LHCN-M2 (cell line): ENCODE measurements at regions not wholly inside any gene's neighbourhood (a gene's known extent, or its start where the extent isn't known, plus 50 kb on each side); places are given as distances from the start of the nearest gene placed in this dataset.
A peak's percentile ranks its signal among the peaks of the same experiment; 100 is the strongest.

Experiments
- DNase-seq: peaks from one replicate; pipeline ENCODE4 v3.0.0-alpha.2; 2012; ENCODE audit warnings: low read depth

GRCh38 chr11:116123739-116124138 is 619.5 kb upstream of the CADM1 start:
- DNase-seq = no peak

DNA sequence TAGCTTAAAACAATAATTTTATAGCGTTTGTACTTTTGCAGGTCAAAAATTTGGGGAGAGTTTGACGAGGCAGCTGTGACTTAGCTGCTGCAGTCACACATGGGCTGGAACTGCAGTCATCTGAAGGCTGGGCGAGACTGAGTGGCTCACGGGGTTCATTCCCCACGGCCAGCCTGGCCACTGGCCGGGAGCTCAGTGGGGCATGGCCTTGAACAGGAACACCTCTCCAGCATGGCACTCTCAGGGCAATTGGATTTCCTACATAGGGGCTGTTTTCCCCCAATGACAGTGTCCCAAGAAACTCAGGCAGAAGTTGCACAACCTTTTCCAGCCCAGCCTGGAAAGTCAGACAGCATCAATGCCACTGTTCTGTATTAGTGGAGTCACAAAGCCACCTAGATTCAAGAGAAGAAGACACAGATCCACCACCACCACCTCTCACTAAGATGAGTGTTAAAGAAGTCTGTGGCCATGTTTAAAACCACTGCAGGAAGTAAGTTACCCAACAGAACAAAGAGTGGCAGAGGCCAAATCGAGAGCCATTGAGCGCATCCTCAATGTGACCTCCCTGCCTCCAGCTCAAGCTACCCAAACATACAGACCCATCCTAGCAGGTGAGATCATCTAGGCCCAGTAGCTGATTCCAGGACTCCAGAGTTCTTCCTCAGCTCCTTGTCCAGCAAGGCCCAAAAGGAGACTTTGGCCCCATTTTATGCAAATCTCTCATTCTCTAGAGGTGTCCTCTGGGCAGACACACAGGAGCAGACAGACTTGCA is 618.7 kb upstream of the CADM1 start:
- DNase-seq = no peak

DNA sequence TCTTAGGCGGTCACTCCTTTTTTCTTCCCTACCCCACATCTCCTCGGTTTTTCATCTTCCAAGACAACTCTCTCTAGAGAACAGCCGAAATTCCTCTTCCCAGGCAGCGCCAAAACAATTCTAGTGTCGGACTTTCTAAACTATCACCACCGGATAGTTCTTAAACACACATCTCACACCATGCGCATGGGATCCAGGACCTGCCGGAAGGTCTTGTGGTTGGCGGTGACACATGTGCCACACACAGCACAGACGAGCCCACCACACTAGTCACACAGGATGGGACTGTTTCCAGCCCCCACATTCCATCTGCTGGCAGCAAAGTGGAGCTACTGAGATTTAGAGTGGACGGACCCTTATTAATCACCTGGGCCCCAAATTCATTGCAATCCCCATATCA is 614.9 kb upstream of the CADM1 start:
- no peak for DNase-seq

DNA sequence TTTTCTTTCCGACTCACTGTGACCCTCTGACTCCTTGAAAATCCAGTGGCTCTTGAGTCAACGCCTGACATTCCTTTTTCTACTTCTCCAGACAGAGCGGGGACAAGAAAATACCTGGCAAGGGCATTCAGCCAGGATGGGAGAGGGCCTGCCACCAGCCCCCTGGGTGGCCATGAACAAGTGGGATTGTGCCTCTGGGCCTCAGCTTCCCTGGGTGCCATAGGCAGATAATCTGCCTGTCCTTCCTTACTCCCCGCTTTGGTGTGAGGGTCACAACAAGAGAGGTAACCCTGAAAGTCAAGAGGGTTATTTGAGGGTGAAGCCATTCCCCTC is 613.9 kb upstream of the CADM1 start:
- DNase-seq = no peak

GRCh38 chr11:116117331-116118137 is 613.3 kb upstream of the CADM1 start:
- DNase-seq = no peak

DNA sequence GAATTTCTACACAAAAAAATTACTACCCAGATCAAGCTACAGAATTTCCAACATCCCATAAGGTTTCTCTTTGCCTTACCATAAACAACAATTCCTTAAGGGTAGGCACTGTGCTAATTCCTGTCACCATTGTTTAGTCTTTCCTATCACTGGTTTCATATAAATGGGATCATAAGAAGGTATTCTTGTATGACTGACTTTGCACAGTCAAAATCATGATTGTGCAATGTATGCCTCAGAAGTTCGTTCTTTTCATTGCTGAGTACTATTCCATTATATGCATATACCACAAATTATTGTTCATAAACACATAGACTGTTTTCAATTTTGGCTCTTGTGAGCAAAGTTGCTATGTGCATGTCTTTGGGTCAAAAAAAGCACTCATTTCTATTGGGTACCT is 611.6 kb upstream of the CADM1 start:
- no peak for DNase-seq

DNA sequence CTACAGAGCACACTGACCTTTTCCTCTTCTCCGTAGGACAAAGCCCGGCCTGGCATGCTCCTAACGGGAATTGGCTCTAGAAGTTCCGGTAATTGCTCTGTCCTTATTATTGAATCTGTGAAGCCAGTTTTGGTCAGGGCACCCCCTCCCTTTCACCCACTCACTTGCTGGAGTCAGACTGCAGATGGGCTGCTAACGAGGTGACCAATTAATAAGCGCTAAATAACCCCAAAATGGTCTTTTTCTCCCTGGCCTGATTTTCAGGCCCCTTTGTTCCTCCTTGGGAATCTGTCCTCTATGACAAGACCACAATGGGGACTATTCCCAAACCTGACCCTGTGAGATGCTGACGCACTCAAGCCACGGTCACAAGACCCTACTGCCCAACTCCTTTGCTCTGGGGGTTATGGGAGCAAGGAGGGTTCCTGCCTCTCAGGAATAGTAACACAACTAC is 610.0 kb upstream of the CADM1 start:
- DNase-seq = no peak

DNA sequence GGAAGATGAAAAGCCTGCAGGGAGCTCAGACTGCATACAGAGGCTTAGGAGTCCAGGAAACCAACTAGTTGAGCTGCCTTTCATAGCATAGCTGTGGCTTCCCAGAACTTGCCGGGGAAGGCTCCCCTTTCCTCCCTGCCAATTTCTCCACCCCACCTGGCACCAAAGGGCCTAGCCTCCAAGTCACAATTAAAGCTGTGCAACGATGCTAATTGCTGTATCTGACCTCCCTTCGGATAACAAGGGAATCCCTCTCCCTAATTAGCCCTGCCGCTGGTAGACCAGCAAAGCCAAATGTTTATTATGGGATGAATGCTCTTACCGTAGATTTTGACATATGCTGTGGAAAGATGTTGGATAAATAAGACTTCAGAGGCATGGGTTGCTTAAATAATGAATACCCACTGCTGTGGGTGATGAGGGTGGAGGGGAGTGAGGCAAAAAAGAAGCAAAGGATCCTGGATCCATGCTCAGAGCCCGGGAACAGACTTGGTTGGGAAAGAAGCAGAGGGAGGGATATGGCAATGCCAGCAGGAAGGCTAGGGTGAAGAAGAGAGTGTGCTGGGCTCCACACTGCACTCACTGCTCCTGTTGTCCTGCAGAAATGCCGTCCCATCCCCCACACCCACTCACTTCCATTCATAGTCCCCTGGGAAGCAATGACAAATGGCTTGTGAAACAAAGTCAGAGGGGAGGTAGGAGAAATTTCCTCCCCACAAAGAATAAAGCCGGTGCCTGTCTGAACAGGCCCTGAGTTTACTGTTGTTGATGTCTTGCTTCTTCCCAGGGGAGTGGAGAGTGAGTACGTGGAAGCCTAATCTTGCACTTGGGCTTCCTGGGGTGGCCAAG is 608.1 kb upstream of the CADM1 start:
- DNase-seq = no peak

- no peak for DNase-seq
These were observed 607.3 kb upstream of the CADM1 start for GRCh38 chr11:116111546-116111945.

- DNase-seq = no peak
These were observed 606.6 kb upstream of the CADM1 start for GRCh38 chr11:116110802-116111201.

GRCh38 chr11:116110356-116110755 is 606.1 kb upstream of the CADM1 start:
- DNase-seq = no peak

DNA sequence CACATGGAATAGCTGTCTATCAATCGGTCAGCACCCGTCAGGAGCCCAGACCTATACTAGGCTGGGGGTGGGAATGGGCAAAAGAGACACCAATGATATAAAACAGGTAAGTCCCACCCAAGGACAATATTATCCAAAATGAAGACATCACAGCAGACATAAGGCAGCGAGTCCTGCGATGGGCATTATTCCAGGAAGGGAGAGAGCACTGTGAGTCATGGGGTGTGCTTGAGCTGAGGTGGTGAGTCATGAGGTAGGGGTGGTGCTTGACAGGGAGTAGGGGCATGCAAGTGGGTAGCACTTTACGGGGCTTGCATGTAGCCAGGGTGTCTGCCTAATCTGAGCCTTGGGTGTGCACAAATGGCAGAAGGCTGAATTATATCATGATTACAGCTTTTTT is 605.0 kb upstream of the CADM1 start:
- peak; percentile 47 for DNase-seq

GRCh38 chr11:116108161-116108560 is 603.9 kb upstream of the CADM1 start:
- DNase-seq = no peak

DNA sequence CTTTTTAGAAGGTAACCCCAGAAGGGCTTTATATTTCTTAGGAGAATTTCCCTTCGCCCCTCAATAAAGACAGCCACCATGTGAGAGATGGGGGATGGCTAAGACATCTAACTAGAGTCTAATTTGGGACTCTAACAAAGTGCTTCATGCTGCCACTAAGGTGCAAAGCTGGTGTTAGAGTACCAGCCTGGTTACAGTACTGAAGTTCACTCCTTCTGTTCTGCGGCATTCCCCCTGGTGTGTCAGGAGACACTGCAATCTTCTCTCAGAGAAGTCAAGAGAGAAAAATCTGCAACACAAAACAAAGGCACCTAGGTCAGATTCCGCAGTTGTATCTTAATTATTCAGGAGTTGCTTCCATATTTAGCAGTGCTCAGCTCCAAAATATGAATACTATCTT is 603.0 kb upstream of the CADM1 start:
- DNase-seq = no peak

DNA sequence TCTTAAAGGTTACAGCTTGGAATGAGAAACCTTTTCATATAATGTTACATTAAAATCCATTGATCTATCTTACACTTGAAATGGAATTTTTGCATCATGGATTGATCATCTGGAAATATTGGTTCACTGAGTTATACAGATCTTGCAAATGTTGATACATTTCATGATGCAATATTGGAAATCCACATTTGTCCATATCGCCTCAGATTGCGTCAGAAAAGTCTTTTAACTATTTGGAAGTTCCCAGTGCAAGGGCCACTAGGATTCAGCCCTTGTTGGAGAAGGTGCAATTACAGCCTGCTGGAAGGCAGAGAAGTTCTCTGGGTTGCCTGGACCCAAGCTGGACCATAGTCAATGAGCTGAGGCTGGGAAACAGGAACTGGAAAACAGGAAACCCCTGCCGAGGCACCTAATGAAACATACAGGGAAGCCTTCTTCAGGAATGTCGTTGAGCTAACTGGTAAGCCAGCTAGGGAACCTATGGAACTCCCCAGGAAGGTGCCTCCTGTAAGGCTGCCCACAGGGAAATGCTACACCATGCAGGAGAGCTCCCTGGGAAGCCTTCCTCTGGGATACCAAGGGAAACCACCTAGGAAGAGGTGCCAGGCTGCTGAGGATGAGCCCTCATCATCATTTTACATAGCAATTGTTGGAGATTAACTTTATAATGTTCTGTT is 600.4 kb upstream of the CADM1 start:
- no peak for DNase-seq

- DNase-seq = no peak
These were observed 597.7 kb upstream of the CADM1 start for GRCh38 chr11:116101902-116102301.

- no peak for DNase-seq
These were observed 595.8 kb upstream of the CADM1 start for GRCh38 chr11:116100016-116100415.

GRCh38 chr11:116099541-116099940 is 595.3 kb upstream of the CADM1 start:
- DNase-seq = no peak

DNA sequence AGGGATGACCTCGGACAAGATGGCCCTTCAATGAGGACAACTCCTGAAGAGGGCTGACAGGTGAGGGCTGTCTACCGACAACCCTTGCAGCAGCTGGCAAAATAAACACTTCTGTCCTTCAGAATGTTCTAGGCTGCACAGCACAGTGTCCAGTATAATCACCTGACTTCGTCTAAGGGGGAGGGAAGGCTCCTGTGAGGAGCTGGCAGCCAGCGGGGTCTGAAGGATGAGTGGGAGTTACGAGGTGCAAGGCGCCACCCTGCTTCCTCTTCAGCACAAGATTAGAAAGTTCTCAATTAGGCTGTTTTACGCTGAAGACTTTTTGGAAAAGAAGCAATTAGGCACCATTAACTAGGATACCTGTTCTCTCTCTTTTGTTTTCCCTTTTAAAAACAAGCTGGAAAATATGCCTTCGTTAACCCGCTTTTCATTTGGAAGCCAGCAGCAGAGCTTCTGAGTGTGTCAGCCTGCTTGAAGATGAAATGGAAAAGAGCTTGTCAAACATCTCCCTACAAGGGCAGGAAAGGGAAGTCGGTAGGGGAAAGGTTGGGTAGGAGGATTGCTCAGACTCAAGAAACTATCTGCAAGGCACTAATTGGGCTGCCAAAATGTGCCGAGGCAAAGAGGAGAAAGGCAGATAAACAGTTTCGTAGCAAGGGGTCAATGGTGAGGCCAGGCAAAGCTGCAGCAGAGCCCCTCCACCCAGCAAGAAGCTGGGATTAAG is 592.2 kb upstream of the CADM1 start:
- no peak for DNase-seq

GRCh38 chr11:116093481-116094270 is 589.5 kb upstream of the CADM1 start:
- no peak for DNase-seq
